CD4-positive, alpha-beta T cell (primary cell): ENCODE measurements at regions not wholly inside any gene's neighbourhood (a gene's known extent, or its start where the extent isn't known, plus 50 kb on each side); places are given as distances from the start of the nearest gene placed in this dataset.
"Not testable (repeated sequence)": the region's sequence is repeated elsewhere in the genome, so short reads cannot be mapped to it uniquely, and the experiment has no call there.

Experiments used
- ATAC-seq: fragments of 200-7000 bp; cut with Tn5 transposase; one replicate; pipeline ENCODE4 v1.10.0; 2022; ENCODE audit warnings: mild to moderate bottlenecking; ENCODE audit not compliant: poor library complexity
- CTCF ChIA-PET: fragments of 350-600 bp; sonication (Branson Sonifier 250); formaldehyde crosslinking; loops from one replicate; lab custom pipeline; 2021; ENCODE audit warnings: antibody characterized with exemption, inconsistent platforms; lab: Charles Lee
- POLR2A ChIA-PET: fragments of 350-600 bp; sonication (Branson Sonifier 250); formaldehyde crosslinking; loops from one replicate; lab custom pipeline; 2021; ENCODE audit warnings: antibody characterized with exemption, inconsistent platforms; lab: Charles Lee
- DNase-seq, 14 experiments: peaks; one replicate each; pipeline ENCODE4 v3.0.0-alpha.2; 2013 to 2020; ENCODE audit warnings: mixed read lengths in 2 of 14
- H3K27ac ChIP-seq, 2 donors: one replicate each; pipeline versions ENCODE4 v1.5.1 to v1.7.0; 2013; ENCODE audit warnings: low read length in 2 of 2, low read depth in 1 of 2, mild to moderate bottlenecking in 1 of 2
- H3K27me3 ChIP-seq, 2 experiments: 1 replicate in 1 of 2; 2 replicates in 1 of 2; pipeline versions ENCODE4 v1.6.1 to v1.7.0; 2013; ENCODE audit warnings: low read length in 2 of 2, control low read depth in 1 of 2, mild to moderate bottlenecking in 1 of 2, moderate library complexity in 1 of 2; ENCODE audit not compliant: insufficient read depth in 2 of 2, control insufficient read depth in 1 of 2
- H3K36me3 ChIP-seq: one replicate; pipeline ENCODE4 v1.6.1; 2013; ENCODE audit warnings: low read length, control low read depth; ENCODE audit not compliant: insufficient read depth
- H3K4me1 ChIP-seq: one replicate; pipeline ENCODE4 v1.6.1; 2013; ENCODE audit warnings: low read length, control low read depth; ENCODE audit not compliant: insufficient read depth
- H3K4me3 ChIP-seq: one replicate; pipeline ENCODE4 v1.5.1; 2013; ENCODE audit warnings: mild to moderate bottlenecking, low read length, moderate library complexity
- H3K9me3 ChIP-seq, 2 experiments: 1 replicate in 1 of 2; 2 replicates in 1 of 2; pipeline versions ENCODE4 v1.6.1 to v1.7.0; 2013; ENCODE audit warnings: low read length in 2 of 2, mild to moderate bottlenecking in 2 of 2, control low read depth in 1 of 2, moderate library complexity in 1 of 2; ENCODE audit not compliant: control insufficient read depth in 1 of 2, insufficient read depth in 1 of 2
- H3K27ac Mint-ChIP-seq: one replicate; pipeline ENCODE4 v1.8.0; 2020; ENCODE audit warnings: mixed read lengths
- H3K27me3 Mint-ChIP-seq: one replicate; pipeline ENCODE4 v1.8.0; 2021; ENCODE audit warnings: mixed read lengths
- H3K36me3 Mint-ChIP-seq: one replicate; pipeline ENCODE4 v1.8.0; 2021; ENCODE audit warnings: low read depth, mixed read lengths
- H3K4me1 Mint-ChIP-seq: one replicate; pipeline ENCODE4 v1.8.0; 2021; ENCODE audit warnings: low read depth, mixed read lengths
- H3K4me3 Mint-ChIP-seq: one replicate; pipeline ENCODE4 v1.8.0; 2020; ENCODE audit warnings: mild to moderate bottlenecking, mixed read lengths
- H3K9me3 Mint-ChIP-seq: one replicate; pipeline ENCODE4 v1.8.0; 2020; ENCODE audit warnings: mixed read lengths
- intact Hi-C, 2 experiments: fragments of 100-400 bp; cut with DNase I in 1 of 2; cut with micrococcal nuclease in 1 of 2; formaldehyde crosslinking; loops; one replicate each; pipeline versions ENCODE4 v1.15.1 to v1.9.0; 2023 to 2025; cut with DNase I, micrococcal nuclease
- TF ChIP-seq, protein P1 (sequence below): fragments of 200-600 bp; IDR thresholded peaks from one replicate; pipeline ENCODE4 v1.8.0; 2022; ENCODE audit warnings: antibody characterized with exemption, mild to moderate bottlenecking

- ATAC-seq (no peak), DNase-seq (no peak)
- CTCF ChIA-PET: no interaction called here
- no peaks in the 10 kb centered on the region for H3K36me3 Mint-ChIP-seq
- no peaks in the 10 kb centered on the region for H3K36me3 ChIP-seq
- intact Hi-C loops: no loop called here
- H3K27me3 ChIP-seq: no peaks in the 10 kb centered on the region
- no peak overlapping the region for H3K4me3 ChIP-seq
- H3K9me3 Mint-ChIP-seq: peaks cover 12% of the 10 kb centered on the region
- peaks cover 0 to 8% of the 10 kb centered on the region in 2 experiments for H3K9me3 ChIP-seq
- POLR2A ChIA-PET: no interaction called here
- TF ChIP-seq, protein P1, sequence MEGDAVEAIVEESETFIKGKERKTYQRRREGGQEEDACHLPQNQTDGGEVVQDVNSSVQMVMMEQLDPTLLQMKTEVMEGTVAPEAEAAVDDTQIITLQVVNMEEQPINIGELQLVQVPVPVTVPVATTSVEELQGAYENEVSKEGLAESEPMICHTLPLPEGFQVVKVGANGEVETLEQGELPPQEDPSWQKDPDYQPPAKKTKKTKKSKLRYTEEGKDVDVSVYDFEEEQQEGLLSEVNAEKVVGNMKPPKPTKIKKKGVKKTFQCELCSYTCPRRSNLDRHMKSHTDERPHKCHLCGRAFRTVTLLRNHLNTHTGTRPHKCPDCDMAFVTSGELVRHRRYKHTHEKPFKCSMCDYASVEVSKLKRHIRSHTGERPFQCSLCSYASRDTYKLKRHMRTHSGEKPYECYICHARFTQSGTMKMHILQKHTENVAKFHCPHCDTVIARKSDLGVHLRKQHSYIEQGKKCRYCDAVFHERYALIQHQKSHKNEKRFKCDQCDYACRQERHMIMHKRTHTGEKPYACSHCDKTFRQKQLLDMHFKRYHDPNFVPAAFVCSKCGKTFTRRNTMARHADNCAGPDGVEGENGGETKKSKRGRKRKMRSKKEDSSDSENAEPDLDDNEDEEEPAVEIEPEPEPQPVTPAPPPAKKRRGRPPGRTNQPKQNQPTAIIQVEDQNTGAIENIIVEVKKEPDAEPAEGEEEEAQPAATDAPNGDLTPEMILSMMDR: no peak
- no peak overlapping the region for H3K27ac ChIP-seq
- no peaks in the 10 kb centered on the region for H3K4me1 Mint-ChIP-seq
- no peaks in the 10 kb centered on the region for H3K4me1 ChIP-seq
- no peak overlapping the region for H3K27ac Mint-ChIP-seq
- no peak overlapping the region for H3K4me3 Mint-ChIP-seq
- no peaks in the 10 kb centered on the region for H3K27me3 Mint-ChIP-seq
These were observed 114.4 kb downstream of the ENC1 start for GRCh38 chr5:74526111-74526510.

GRCh38 chr5:74524767-74525166 is 115.8 kb downstream of the ENC1 start:
- POLR2A ChIA-PET, H3K4me3 ChIP-seq, H3K36me3 Mint-ChIP-seq, DNase-seq, H3K4me3 Mint-ChIP-seq, ATAC-seq, intact Hi-C loops, CTCF ChIA-PET, H3K27ac Mint-ChIP-seq, H3K27me3 ChIP-seq, H3K4me1 Mint-ChIP-seq, H3K9me3 ChIP-seq, H3K27me3 Mint-ChIP-seq, H3K4me1 ChIP-seq, H3K36me3 ChIP-seq, H3K27ac ChIP-seq: not testable (repeated sequence)
- peaks cover 12% of the 10 kb centered on the region for H3K9me3 Mint-ChIP-seq

DNA sequence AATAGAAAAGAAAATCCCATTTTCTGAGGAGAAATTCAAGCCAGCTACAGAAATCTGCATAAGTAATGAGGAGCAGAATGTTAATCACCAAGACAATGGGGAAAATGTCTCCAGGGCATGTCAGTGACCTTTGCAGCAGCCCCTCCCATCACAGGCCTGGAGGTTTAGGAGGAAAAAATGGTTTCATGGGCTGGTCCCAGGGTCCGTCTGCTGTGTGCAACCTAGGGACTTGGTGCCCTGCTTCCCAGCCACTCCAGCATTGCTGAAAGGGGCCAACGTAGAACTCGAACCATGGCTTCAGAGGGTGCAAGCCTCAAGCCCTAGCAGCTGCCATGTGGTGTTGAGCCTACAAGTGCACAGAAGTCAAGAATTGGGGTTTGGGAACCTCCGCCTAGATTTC is 116.8 kb downstream of the ENC1 start:
- H3K9me3 Mint-ChIP-seq: peaks cover 12% of the 10 kb centered on the region
- POLR2A ChIA-PET, H3K27me3 Mint-ChIP-seq, H3K4me3 ChIP-seq, H3K4me3 Mint-ChIP-seq, ATAC-seq, H3K9me3 ChIP-seq, H3K27ac ChIP-seq, H3K27me3 ChIP-seq, H3K36me3 Mint-ChIP-seq, H3K4me1 ChIP-seq, H3K4me1 Mint-ChIP-seq, H3K27ac Mint-ChIP-seq, DNase-seq, CTCF ChIA-PET, H3K36me3 ChIP-seq, intact Hi-C loops: not testable (repeated sequence)

- H3K9me3 ChIP-seq, H3K4me1 Mint-ChIP-seq, DNase-seq, H3K4me3 Mint-ChIP-seq, H3K27ac Mint-ChIP-seq, ATAC-seq, POLR2A ChIA-PET, H3K4me3 ChIP-seq, H3K36me3 ChIP-seq, H3K27ac ChIP-seq, intact Hi-C loops, CTCF ChIA-PET, H3K27me3 ChIP-seq, H3K27me3 Mint-ChIP-seq, H3K4me1 ChIP-seq, H3K36me3 Mint-ChIP-seq: not testable (repeated sequence)
- peaks cover 12% of the 10 kb centered on the region for H3K9me3 Mint-ChIP-seq
These were observed 117.7 kb downstream of the ENC1 start for GRCh38 chr5:74522838-74523237.
